ENCODE measurements at regions not wholly inside any gene's neighbourhood (a gene's known extent, or its start where the extent isn't known, plus 50 kb on each side); places are given as distances from the start of the nearest gene placed in this dataset.
A peak's percentile ranks its signal among the peaks of the same experiment; 100 is the strongest.

- no peaks in the 10 kb centered on the region for H3K36me3 ChIP-seq (ENCODE audit: control insufficient read depth, insufficient read depth, low read length)
- FAIRE-seq (no peak), DNase-seq (ENCODE audit: low read depth) (no peak)
These were observed 368.0 kb downstream of the DOK5 start for GRCh38 chr20:54843431-54843830.

GRCh38 chr20:54839224-54839623 is 363.8 kb downstream of the DOK5 start:
- H3K4me3 ChIP-seq (ENCODE audit: low read depth, low read length), result no peak overlapping the region
- FAIRE-seq (no peak), DNase-seq (ENCODE audit: low read depth) (no peak)
- H3K27me3 ChIP-seq (ENCODE audit: control insufficient read depth, insufficient read depth, low read length), result no peaks in the 10 kb centered on the region
- H3K36me3 ChIP-seq (ENCODE audit: control insufficient read depth, insufficient read depth, low read length), result no peaks in the 10 kb centered on the region
- no peak for TF ChIP-seq CTCF (IDR thresholded peaks at IDR 0.05; ENCODE audit: insufficient read depth, low read length, severe bottlenecking)

More at GRCh38 chr20:54843431-54843830, 368.0 kb downstream of the DOK5 start:
- Histone ChIP-seq H3K4me3 (ENCODE audit: low read depth, low read length) (no peak overlapping the region), H3K27me3 (ENCODE audit: control insufficient read depth, insufficient read depth, low read length) (no peaks in the 10 kb centered on the region)
- TF ChIP-seq CTCF (IDR thresholded peaks at IDR 0.05; ENCODE audit: insufficient read depth, low read length, severe bottlenecking), result no peak

GRCh38 chr20:54837226-54837625 is 361.8 kb downstream of the DOK5 start:
- FAIRE-seq (no peak), DNase-seq (ENCODE audit: low read depth) (no peak)
- Histone ChIP-seq H3K36me3 (ENCODE audit: control insufficient read depth, insufficient read depth, low read length) (no peaks in the 10 kb centered on the region), H3K4me3 (ENCODE audit: low read depth, low read length) (no peak overlapping the region), H3K27me3 (ENCODE audit: control insufficient read depth, insufficient read depth, low read length) (no peaks in the 10 kb centered on the region)
- no peak for TF ChIP-seq CTCF (IDR thresholded peaks at IDR 0.05; ENCODE audit: insufficient read depth, low read length, severe bottlenecking)

GRCh38 chr20:54822386-54822785 is 347.0 kb downstream of the DOK5 start:
- Histone ChIP-seq H3K36me3 (ENCODE audit: control insufficient read depth, insufficient read depth, low read length) (no peaks in the 10 kb centered on the region), H3K4me3 (ENCODE audit: low read depth, low read length) (no peak overlapping the region), H3K27me3 (ENCODE audit: control insufficient read depth, insufficient read depth, low read length) (no peaks in the 10 kb centered on the region)
- TF ChIP-seq CTCF (IDR thresholded peaks at IDR 0.05; ENCODE audit: insufficient read depth, low read length, severe bottlenecking), result no peak
- DNase-seq (ENCODE audit: low read depth), result peak; percentile 40
- FAIRE-seq, result no peak

GRCh38 chr20:54820392-54820791 is 345.0 kb downstream of the DOK5 start:
- no peak overlapping the region for H3K4me3 ChIP-seq (ENCODE audit: low read depth, low read length)
- FAIRE-seq (no peak), DNase-seq (ENCODE audit: low read depth) (no peak)
- no peaks in the 10 kb centered on the region for H3K27me3 ChIP-seq (ENCODE audit: control insufficient read depth, insufficient read depth, low read length)
- no peak for TF ChIP-seq CTCF (IDR thresholded peaks at IDR 0.05; ENCODE audit: insufficient read depth, low read length, severe bottlenecking)
- no peaks in the 10 kb centered on the region for H3K36me3 ChIP-seq (ENCODE audit: control insufficient read depth, insufficient read depth, low read length)

GRCh38 chr20:54806462-54806861 is 331.1 kb downstream of the DOK5 start:
- TF ChIP-seq CTCF (IDR thresholded peaks at IDR 0.05; ENCODE audit: insufficient read depth, low read length, severe bottlenecking), result no peak
- no peak for FAIRE-seq

More at GRCh38 chr20:54806462-54806861, 331.1 kb downstream of the DOK5 start:
- Histone ChIP-seq H3K27me3 (ENCODE audit: control insufficient read depth, insufficient read depth, low read length) (no peaks in the 10 kb centered on the region), H3K36me3 (ENCODE audit: control insufficient read depth, insufficient read depth, low read length) (no peaks in the 10 kb centered on the region), H3K4me3 (ENCODE audit: low read depth, low read length) (no peak overlapping the region)
- DNase-seq (ENCODE audit: low read depth), result no peak

Measured in bronchial epithelial cell (primary cell).